ENCODE measurements at regions not wholly inside any gene's neighbourhood (a gene's known extent, or its start where the extent isn't known, plus 50 kb on each side); places are given as distances from the start of the nearest gene placed in this dataset.

- no peak overlapping the region for H3K9ac ChIP-seq (ENCODE audit: low read length)
- H3K27ac Mint-ChIP-seq: no peak overlapping the region
- intact Hi-C loops (cut with micrococcal nuclease): no loop called here
- TF ChIP-seq CTCF (IDR thresholded peaks at IDR 0.05) (no peak), EZH2 (IDR thresholded peaks at IDR 0.05; ENCODE audit: borderline replicate concordance, insufficient read depth, low read depth, low read length, poor library complexity, severe bottlenecking) (no peak)
- H3K36me3 ChIP-seq (replicated peaks in 1 of 2; ENCODE audit: control extremely low read depth in 1 of 2, control insufficient read depth in 1 of 2, extremely low read depth in 1 of 2, insufficient read depth in 2 of 2, low read length in 1 of 2): no peaks in the 10 kb centered on the region
- peaks cover 5% of the 10 kb centered on the region for H3K27me3 Mint-ChIP-seq
- H3K27ac ChIP-seq (ENCODE audit: low read length in 2 of 2): no peak overlapping the region
- no peak for ATAC-seq (ENCODE audit: low read depth)
- H3K79me2 ChIP-seq (ENCODE audit: control insufficient read depth, insufficient read depth, low read length): no peaks in the 10 kb centered on the region
- H3K27me3 ChIP-seq (replicated peaks in 1 of 4; ENCODE audit: control extremely low read depth in 1 of 4, control insufficient read depth in 3 of 4, insufficient read depth in 4 of 4, low read length in 3 of 4): no peaks in the 10 kb centered on the region
- no peaks in the 10 kb centered on the region for H4K20me1 ChIP-seq (ENCODE audit: control insufficient read depth, insufficient read depth, low read length, poor library complexity, severe bottlenecking)
- POLR2A ChIA-PET: no interaction called here
- no peaks in the 10 kb centered on the region for H3K4me1 ChIP-seq (ENCODE audit: control insufficient read depth in 2 of 2, insufficient read depth in 2 of 2, low read length in 2 of 2)
- CTCF ChIA-PET: no interaction called here
- H3K9me3 Mint-ChIP-seq (ENCODE audit: insufficient read depth): no peaks in the 10 kb centered on the region
- no peak overlapping the region for H3K4me3 ChIP-seq (ENCODE audit: control extremely low read depth in 1 of 5, extremely low read depth in 1 of 5, insufficient read depth in 1 of 5, low read depth in 2 of 5, low read length in 4 of 5)
- peaks cover 0 to 2% (median 0%) of the 10 kb centered on the region in 3 donors for H3K9me3 ChIP-seq (ENCODE audit: control extremely low read depth in 1 of 3, control insufficient read depth in 2 of 3, insufficient read depth in 1 of 3, low read length in 2 of 3)
- H3K4me3 Mint-ChIP-seq: no peak overlapping the region
- no CpG with 5 or more reads among the region's 2 CpGs for WGBS (ENCODE audit: insufficient coverage)
- no peak overlapping the region for H2AFZ ChIP-seq (ENCODE audit: insufficient read depth, low read depth, low read length, poor library complexity, severe bottlenecking)
- H3K4me2 ChIP-seq (replicated peaks; ENCODE audit: low read depth, low read length, poor library complexity, severe bottlenecking): no peak overlapping the region
- no peaks in the 10 kb centered on the region for H3K4me1 Mint-ChIP-seq
- DNase-seq: no peak
These were observed 677.0 kb upstream of the KLF4 start for GRCh38 chr9:108166519-108166918.

- ChIA-PET CTCF (no interaction called here), POLR2A (no interaction called here)
- Histone ChIP-seq H3K27me3 (replicated peaks in 1 of 4; ENCODE audit: control extremely low read depth in 1 of 4, control insufficient read depth in 3 of 4, insufficient read depth in 4 of 4, low read length in 3 of 4) (no peaks in the 10 kb centered on the region), H3K4me3 (ENCODE audit: control extremely low read depth in 1 of 5, extremely low read depth in 1 of 5, insufficient read depth in 1 of 5, low read depth in 2 of 5, low read length in 4 of 5) (no peak overlapping the region), H3K9ac (ENCODE audit: low read length) (no peak overlapping the region), H3K36me3 (replicated peaks in 1 of 2; ENCODE audit: control extremely low read depth in 1 of 2, control insufficient read depth in 1 of 2, extremely low read depth in 1 of 2, insufficient read depth in 2 of 2, low read length in 1 of 2) (no peaks in the 10 kb centered on the region), H4K20me1 (ENCODE audit: control insufficient read depth, insufficient read depth, low read length, poor library complexity, severe bottlenecking) (no peaks in the 10 kb centered on the region), H3K4me1 (ENCODE audit: control insufficient read depth in 2 of 2, insufficient read depth in 2 of 2, low read length in 2 of 2) (no peaks in the 10 kb centered on the region), H2AFZ (ENCODE audit: insufficient read depth, low read depth, low read length, poor library complexity, severe bottlenecking) (no peak overlapping the region), H3K4me2 (replicated peaks; ENCODE audit: low read depth, low read length, poor library complexity, severe bottlenecking) (no peak overlapping the region), H3K9me3 (ENCODE audit: control extremely low read depth in 1 of 3, control insufficient read depth in 2 of 3, insufficient read depth in 1 of 3, low read length in 2 of 3) (peaks cover 0 to 2% (median 0%) of the 10 kb centered on the region in 3 donors), H3K79me2 (ENCODE audit: control insufficient read depth, insufficient read depth, low read length) (no peaks in the 10 kb centered on the region), H3K27ac (ENCODE audit: low read length in 2 of 2) (no peak overlapping the region)
- no peaks in the 10 kb centered on the region for H3K9me3 Mint-ChIP-seq (ENCODE audit: insufficient read depth)
- H3K4me3 Mint-ChIP-seq: no peak overlapping the region
- no peak overlapping the region for H3K27ac Mint-ChIP-seq
- no peaks in the 10 kb centered on the region for H3K4me1 Mint-ChIP-seq
- TF ChIP-seq EZH2 (IDR thresholded peaks at IDR 0.05; ENCODE audit: borderline replicate concordance, insufficient read depth, low read depth, low read length, poor library complexity, severe bottlenecking) (no peak), CTCF (IDR thresholded peaks at IDR 0.05) (no peak)
- no peak for DNase-seq
- 92% methylated on average over 5 of the region's 6 CpGs for WGBS (ENCODE audit: insufficient coverage)
- intact Hi-C loops (cut with micrococcal nuclease): no loop called here
- no peak for ATAC-seq (ENCODE audit: low read depth)
- peaks cover 14% of the 10 kb centered on the region for H3K27me3 Mint-ChIP-seq
These were observed 673.9 kb upstream of the KLF4 start for GRCh38 chr9:108163321-108164005.

All from B cell (primary cell).